ENCODE measurements at regions not wholly inside any gene's neighbourhood (a gene's known extent, or its start where the extent isn't known, plus 50 kb on each side); places are given as distances from the start of the nearest gene placed in this dataset.

DNA sequence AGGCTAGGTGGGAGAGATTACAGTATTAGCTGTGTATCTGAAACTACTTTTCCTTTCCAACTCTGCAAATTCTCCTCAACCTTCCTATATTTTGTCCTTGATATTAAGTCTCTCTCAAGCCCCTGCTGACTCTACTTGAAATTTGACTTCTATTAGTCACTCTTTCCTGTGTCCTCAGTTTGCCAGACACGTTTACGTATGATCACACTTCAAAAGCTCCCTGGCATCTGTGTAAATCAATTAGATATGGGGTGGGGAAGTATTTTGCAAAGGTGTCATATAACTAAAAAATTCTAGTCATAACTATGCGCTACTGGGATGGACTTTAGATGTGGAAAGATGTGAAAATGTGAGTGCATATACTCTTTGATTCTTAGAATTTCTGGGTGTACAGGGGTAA lies 67.4 kb upstream of the ARHGAP24 start:
- TF ChIP-seq ZNF12 (CRISPR knock-in tag; IDR thresholded peaks at IDR 0.05) (no peak), SMC3 (conservative IDR thresholded peaks at IDR 0.05; ENCODE audit: insufficient read depth, low read depth, low read length) (no peak), EP300 (IDR thresholded peaks at IDR 0.05; ENCODE audit: low read length) (no peak)
- TF ChIP-seq, protein P1, sequence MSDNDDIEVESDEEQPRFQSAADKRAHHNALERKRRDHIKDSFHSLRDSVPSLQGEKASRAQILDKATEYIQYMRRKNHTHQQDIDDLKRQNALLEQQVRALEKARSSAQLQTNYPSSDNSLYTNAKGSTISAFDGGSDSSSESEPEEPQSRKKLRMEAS (CRISPR knock-in tag; IDR thresholded peaks at IDR 0.05): no peak

All from K562 (cell line).